ENCODE measurements at regions not wholly inside any gene's neighbourhood (a gene's known extent, or its start where the extent isn't known, plus 50 kb on each side); places are given as distances from the start of the nearest gene placed in this dataset.

- TF ChIP-seq CTCF (IDR thresholded peaks at IDR 0.05): no peak
- no peak for TF ChIP-seq POLR2A (IDR thresholded peaks at IDR 0.05)
These were observed 369.7 kb upstream of the TRAM1L1 start for GRCh38 chr4:117455088-117455487.
